ENCODE measurements at regions not wholly inside any gene's neighbourhood (a gene's known extent, or its start where the extent isn't known, plus 50 kb on each side); places are given as distances from the start of the nearest gene placed in this dataset.

DNA sequence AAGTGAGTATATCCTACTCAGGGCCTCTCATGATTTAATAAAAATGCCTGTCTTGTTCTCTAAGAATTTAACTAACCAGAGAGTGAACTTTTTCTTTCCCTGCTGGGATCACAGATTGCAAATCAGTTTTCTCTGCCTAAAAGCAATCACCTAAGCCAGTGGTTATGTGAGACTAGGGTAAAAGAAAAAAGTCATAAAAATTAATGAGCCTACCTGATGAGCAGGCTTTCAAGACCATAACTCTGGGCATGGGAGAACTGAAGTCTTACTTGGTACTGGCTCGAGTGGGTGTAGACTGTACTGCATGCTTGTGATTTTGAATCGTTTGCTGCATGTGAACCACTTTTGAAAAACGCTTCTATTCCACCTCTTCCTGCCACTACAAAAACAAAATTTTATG, 1677.0 kb upstream of the LRRTM1 start:
- H3K36me3 ChIP-seq (ENCODE audit: insufficient read depth, low read length): no peaks in the 10 kb centered on the region
- H2AFZ ChIP-seq (ENCODE audit: low read length): no peak overlapping the region
- H3K9me2 ChIP-seq (ENCODE audit: low read depth, low read length): no peaks in the 10 kb centered on the region
- no peaks in the 10 kb centered on the region for H3K79me2 ChIP-seq (ENCODE audit: insufficient read depth, low read length)
- H3K27me3 ChIP-seq (ENCODE audit: insufficient read depth, low read length): no peaks in the 10 kb centered on the region
- no peak overlapping the region for H3K4me3 ChIP-seq (ENCODE audit: low read depth, low read length, poor library complexity, severe bottlenecking)
- no peaks in the 10 kb centered on the region for H3K4me1 ChIP-seq (ENCODE audit: insufficient read depth, low read length, severe bottlenecking)
- no peak overlapping the region for H3K27ac ChIP-seq (ENCODE audit: low read depth, low read length, poor library complexity, severe bottlenecking)
- no peaks in the 10 kb centered on the region for H3F3A ChIP-seq (ENCODE audit: insufficient read depth, low read length)
- no peak overlapping the region for H3K9ac ChIP-seq (ENCODE audit: low read length)
- TF ChIP-seq, protein P1, sequence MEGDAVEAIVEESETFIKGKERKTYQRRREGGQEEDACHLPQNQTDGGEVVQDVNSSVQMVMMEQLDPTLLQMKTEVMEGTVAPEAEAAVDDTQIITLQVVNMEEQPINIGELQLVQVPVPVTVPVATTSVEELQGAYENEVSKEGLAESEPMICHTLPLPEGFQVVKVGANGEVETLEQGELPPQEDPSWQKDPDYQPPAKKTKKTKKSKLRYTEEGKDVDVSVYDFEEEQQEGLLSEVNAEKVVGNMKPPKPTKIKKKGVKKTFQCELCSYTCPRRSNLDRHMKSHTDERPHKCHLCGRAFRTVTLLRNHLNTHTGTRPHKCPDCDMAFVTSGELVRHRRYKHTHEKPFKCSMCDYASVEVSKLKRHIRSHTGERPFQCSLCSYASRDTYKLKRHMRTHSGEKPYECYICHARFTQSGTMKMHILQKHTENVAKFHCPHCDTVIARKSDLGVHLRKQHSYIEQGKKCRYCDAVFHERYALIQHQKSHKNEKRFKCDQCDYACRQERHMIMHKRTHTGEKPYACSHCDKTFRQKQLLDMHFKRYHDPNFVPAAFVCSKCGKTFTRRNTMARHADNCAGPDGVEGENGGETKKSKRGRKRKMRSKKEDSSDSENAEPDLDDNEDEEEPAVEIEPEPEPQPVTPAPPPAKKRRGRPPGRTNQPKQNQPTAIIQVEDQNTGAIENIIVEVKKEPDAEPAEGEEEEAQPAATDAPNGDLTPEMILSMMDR (IDR thresholded peaks at IDR 0.05; ENCODE audit: low read length): no peak
- no peak for TF ChIP-seq EZH2 (IDR thresholded peaks at IDR 0.05; ENCODE audit: borderline replicate concordance, low read length)
- H4K20me1 ChIP-seq (ENCODE audit: insufficient read depth, low read length): no peaks in the 10 kb centered on the region
- H3K9me3 ChIP-seq (ENCODE audit: low read length): no peaks in the 10 kb centered on the region
- H3K4me2 ChIP-seq (ENCODE audit: low read length): no peak overlapping the region

- Histone ChIP-seq H3F3A (ENCODE audit: insufficient read depth, low read length) (no peaks in the 10 kb centered on the region), H3K36me3 (ENCODE audit: insufficient read depth, low read length) (no peaks in the 10 kb centered on the region), H4K20me1 (ENCODE audit: insufficient read depth, low read length) (no peaks in the 10 kb centered on the region), H3K4me1 (ENCODE audit: insufficient read depth, low read length, severe bottlenecking) (no peaks in the 10 kb centered on the region), H3K27me3 (ENCODE audit: insufficient read depth, low read length) (no peaks in the 10 kb centered on the region), H3K9ac (ENCODE audit: low read length) (no peak overlapping the region), H3K9me3 (ENCODE audit: low read length) (no peaks in the 10 kb centered on the region), H3K79me2 (ENCODE audit: insufficient read depth, low read length) (no peaks in the 10 kb centered on the region), H3K4me2 (ENCODE audit: low read length) (no peak overlapping the region), H3K27ac (ENCODE audit: low read depth, low read length, poor library complexity, severe bottlenecking) (no peak overlapping the region), H3K4me3 (ENCODE audit: low read depth, low read length, poor library complexity, severe bottlenecking) (no peak overlapping the region), H3K9me2 (ENCODE audit: low read depth, low read length) (no peaks in the 10 kb centered on the region), H2AFZ (ENCODE audit: low read length) (no peak overlapping the region)
- TF ChIP-seq, protein P1 (IDR thresholded peaks at IDR 0.05; ENCODE audit: low read length): no peak
- no peak for TF ChIP-seq EZH2 (IDR thresholded peaks at IDR 0.05; ENCODE audit: borderline replicate concordance, low read length)
Observed at GRCh38 chr2:81979086-81979485, 1674.5 kb upstream of the LRRTM1 start.

DNA sequence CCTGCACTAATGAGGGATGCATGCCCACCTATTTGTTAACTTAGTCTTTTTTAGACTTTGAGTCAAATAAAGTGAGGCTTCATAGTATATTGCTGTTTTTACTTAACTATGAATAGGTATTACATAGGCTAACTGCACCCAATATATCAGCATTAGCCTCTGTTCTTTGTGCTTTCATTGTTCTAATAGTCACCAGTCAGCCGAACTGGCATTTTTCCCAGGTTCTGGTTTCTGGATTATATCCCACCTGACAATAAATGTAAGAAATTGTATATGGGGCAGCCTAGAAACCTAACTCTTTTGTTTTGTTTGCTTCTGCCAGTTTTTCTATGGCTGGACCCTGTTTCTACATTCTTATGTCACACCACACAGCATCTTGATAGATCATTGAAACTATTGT, 1672.4 kb upstream of the LRRTM1 start:
- no peaks in the 10 kb centered on the region for H3K36me3 ChIP-seq (ENCODE audit: insufficient read depth, low read length)

More for the DNA sequence above, 1672.4 kb upstream of the LRRTM1 start:
- no peaks in the 10 kb centered on the region for H3K4me1 ChIP-seq (ENCODE audit: insufficient read depth, low read length, severe bottlenecking)
- H3K27ac ChIP-seq (ENCODE audit: low read depth, low read length, poor library complexity, severe bottlenecking): no peak overlapping the region
- H3K9ac ChIP-seq (ENCODE audit: low read length): no peak overlapping the region
- no peaks in the 10 kb centered on the region for H3K9me2 ChIP-seq (ENCODE audit: low read depth, low read length)
- no peak for TF ChIP-seq EZH2 (IDR thresholded peaks at IDR 0.05; ENCODE audit: borderline replicate concordance, low read length)
- TF ChIP-seq, protein P1 (IDR thresholded peaks at IDR 0.05; ENCODE audit: low read length): no peak
- no peak overlapping the region for H3K4me2 ChIP-seq (ENCODE audit: low read length)
- H3K4me3 ChIP-seq (ENCODE audit: low read depth, low read length, poor library complexity, severe bottlenecking): no peak overlapping the region
- H3K79me2 ChIP-seq (ENCODE audit: insufficient read depth, low read length): no peaks in the 10 kb centered on the region
- H3K27me3 ChIP-seq (ENCODE audit: insufficient read depth, low read length): no peaks in the 10 kb centered on the region
- H4K20me1 ChIP-seq (ENCODE audit: insufficient read depth, low read length): no peaks in the 10 kb centered on the region
- H2AFZ ChIP-seq (ENCODE audit: low read length): no peak overlapping the region
- H3K9me3 ChIP-seq (ENCODE audit: low read length): no peaks in the 10 kb centered on the region
- no peaks in the 10 kb centered on the region for H3F3A ChIP-seq (ENCODE audit: insufficient read depth, low read length)
